Keratinocyte (primary cell): ENCODE measurements at regions not wholly inside any gene's neighbourhood (a gene's known extent, or its start where the extent isn't known, plus 50 kb on each side); places are given as distances from the start of the nearest gene placed in this dataset.

Experiments
- DNase-seq: peaks from one replicate; pipeline ENCODE4 v3.0.0-alpha.2; 2011; ENCODE audit warnings: low read depth, missing footprints, low spot score
- FAIRE-seq: peaks from 2 replicates; lab custom pipeline; 2011; peaks lifted over from hg19 to GRCh38; lab: Jason Lieb, UNC
- H2AFZ ChIP-seq: 2 replicates; pipeline ENCODE4 v1.6.0; 2012; ENCODE audit warnings: low read length, control low read depth, inconsistent platforms; ENCODE audit not compliant: control insufficient read depth
- H3K27ac ChIP-seq: 2 replicates; pipeline ENCODE4 v1.5.1; 2011; ENCODE audit warnings: low read length; ENCODE audit not compliant: control insufficient read depth, insufficient read depth
- H3K27me3 ChIP-seq: 3 replicates; pipeline ENCODE4 v1.6.0; 2011; ENCODE audit warnings: low read length; ENCODE audit not compliant: control insufficient read depth, insufficient read depth; ENCODE audit errors: extremely low read depth
- H3K36me3 ChIP-seq, 2 experiments: 2 replicates in 1 of 2; 3 replicates in 1 of 2; pipeline ENCODE4 v1.5.1; 2011; ENCODE audit warnings: low read length in 2 of 2, mild to moderate bottlenecking in 1 of 2; ENCODE audit not compliant: control insufficient read depth in 2 of 2, insufficient read depth in 2 of 2; ENCODE audit errors: extremely low read depth in 1 of 2
- H3K4me1 ChIP-seq: 3 replicates; pipeline ENCODE4 v1.5.1; 2011; ENCODE audit warnings: low read length; ENCODE audit not compliant: control insufficient read depth, insufficient read depth; ENCODE audit errors: extremely low read depth
- H3K4me2 ChIP-seq: 3 replicates; pipeline ENCODE4 v1.6.0; 2011; ENCODE audit warnings: low read depth, low read length; ENCODE audit not compliant: control insufficient read depth, insufficient read depth; ENCODE audit errors: extremely low read depth
- H3K4me3 ChIP-seq, 3 experiments: fragments of 200-600 bp in 1 of 3; sonication (generic) in 1 of 3; 2 replicates in 2 of 3; 3 replicates in 1 of 3; pipeline ENCODE4 v1.5.1; 2011 to 2016; ENCODE audit warnings: low read length in 3 of 3, mild to moderate bottlenecking in 3 of 3, control low read depth in 2 of 3, inconsistent platforms in 1 of 3, low read depth in 1 of 3, mixed read lengths in 1 of 3, mixed run types in 1 of 3, moderate library complexity in 1 of 3; ENCODE audit not compliant: control insufficient read depth in 2 of 3, insufficient read depth in 2 of 3; ENCODE audit errors: extremely low read depth in 1 of 3
- H3K79me2 ChIP-seq: 2 replicates; pipeline ENCODE4 v1.6.0; 2012; ENCODE audit warnings: low read length; ENCODE audit not compliant: control insufficient read depth, insufficient read depth
- H3K9ac ChIP-seq: 3 replicates; pipeline ENCODE4 v1.6.0; 2011; ENCODE audit warnings: low read length; ENCODE audit not compliant: control insufficient read depth, insufficient read depth; ENCODE audit errors: extremely low read depth
- H3K9me1 ChIP-seq: 3 replicates; pipeline ENCODE4 v1.6.0; 2011; ENCODE audit warnings: low read length; ENCODE audit not compliant: control insufficient read depth, insufficient read depth; ENCODE audit errors: extremely low read depth
- H3K9me3 ChIP-seq: 2 replicates; pipeline ENCODE4 v1.5.1; 2012; ENCODE audit warnings: low read depth, low read length; ENCODE audit not compliant: control insufficient read depth
- H4K20me1 ChIP-seq: 3 replicates; pipeline ENCODE4 v1.6.0; 2011; ENCODE audit warnings: low read length; ENCODE audit not compliant: control insufficient read depth, insufficient read depth; ENCODE audit errors: extremely low read depth
- CTCF ChIP-seq, 3 experiments: IDR thresholded peaks in 1 of 3; conservative IDR thresholded peaks in 1 of 3; optimal IDR thresholded peaks in 1 of 3; 2 replicates in 2 of 3; 3 replicates in 1 of 3; pipeline versions ENCODE3 to v1.5.1; 2011; ENCODE audit warnings: low read length in 3 of 3, mild to moderate bottlenecking in 3 of 3, moderate library complexity in 2 of 3, control low read depth in 1 of 3, inconsistent platforms in 1 of 3; ENCODE audit not compliant: insufficient read depth in 2 of 3; ENCODE audit errors: extremely low read depth in 1 of 3
- EZH2 ChIP-seq: IDR thresholded peaks from one replicate; pipeline ENCODE4 v1.6.1; 2012; ENCODE audit warnings: inconsistent platforms, mild to moderate bottlenecking, low read length, moderate library complexity
- dilution Hi-C: fragments of 300-500 bp; cut with MboI; formaldehyde crosslinking; loops from one replicate; pipeline ENCODE4 v1.7.0; 2020; ENCODE audit warnings: low sequenced_read_pairs; ENCODE audit not compliant: extremely low pct_ligation_motif_present

GRCh38 chr5:74182603-74183002 is 457.9 kb downstream of the ENC1 start:
- TF ChIP-seq EZH2 (no peak), CTCF (optimal IDR thresholded peaks at IDR 0.05 in 1 of 3, IDR thresholded peaks at IDR 0.05 in 1 of 3, conservative IDR thresholded peaks at IDR 0.05 in 1 of 3; ENCODE audit: extremely low read depth in 1 of 3, insufficient read depth in 2 of 3, low read length in 3 of 3) (no peak)
- FAIRE-seq, result no peak

GRCh38 chr5:74179701-74180100 is 460.8 kb downstream of the ENC1 start:
- H3K79me2 ChIP-seq, result no peaks in the 10 kb centered on the region
- no peak overlapping the region for H3K4me3 ChIP-seq
- no peaks in the 10 kb centered on the region for H3K36me3 ChIP-seq
- no peaks in the 10 kb centered on the region for H3K9me1 ChIP-seq
- dilution Hi-C loops, result no loop called here
- peaks cover 8% of the 10 kb centered on the region for H3K4me1 ChIP-seq
- DNase-seq, result no peak
- no peaks in the 10 kb centered on the region for H3K9me3 ChIP-seq
- H3K4me2 ChIP-seq, result no peak overlapping the region
- no peak for FAIRE-seq
- peaks cover 7% of the 10 kb centered on the region for H3K27me3 ChIP-seq
- H3K27ac ChIP-seq, result no peak overlapping the region
- no peak overlapping the region for H3K9ac ChIP-seq
- no peak for TF ChIP-seq CTCF (optimal IDR thresholded peaks at IDR 0.05 in 1 of 3, IDR thresholded peaks at IDR 0.05 in 1 of 3, conservative IDR thresholded peaks at IDR 0.05 in 1 of 3; ENCODE audit: extremely low read depth in 1 of 3, insufficient read depth in 2 of 3, low read length in 3 of 3)
- no peak for TF ChIP-seq EZH2
- H2AFZ ChIP-seq, result no peak overlapping the region
- H4K20me1 ChIP-seq, result no peaks in the 10 kb centered on the region

More at GRCh38 chr5:74182603-74183002, 457.9 kb downstream of the ENC1 start:
- dilution Hi-C loops, result no loop called here
- Histone ChIP-seq H3K79me2 (no peaks in the 10 kb centered on the region), H3K4me2 (no peak overlapping the region), H3K27me3 (peaks cover 7% of the 10 kb centered on the region), H3K9me1 (no peaks in the 10 kb centered on the region), H3K4me3 (no peak overlapping the region), H3K9me3 (no peaks in the 10 kb centered on the region), H3K9ac (no peak overlapping the region), H3K36me3 (no peaks in the 10 kb centered on the region), H3K27ac (no peak overlapping the region), H2AFZ (no peak overlapping the region), H4K20me1 (no peaks in the 10 kb centered on the region), H3K4me1 (peaks cover 8% of the 10 kb centered on the region)
- DNase-seq, result no peak
